GM18907 (cell line): ENCODE measurements at regions not wholly inside any gene's neighbourhood (a gene's known extent, or its start where the extent isn't known, plus 50 kb on each side); places are given as distances from the start of the nearest gene placed in this dataset.
"Not testable (repeated sequence)": the region's sequence is repeated elsewhere in the genome, so short reads cannot be mapped to it uniquely, and the experiment has no call there.

Experiments used
- ATAC-seq: cut with Tn5 transposase; IDR thresholded peaks from one replicate; pipeline ENCODE4 v1.9.1; 2021; ENCODE audit warnings: mild to moderate bottlenecking, moderate library complexity; ENCODE audit not compliant: unreplicated experiment

- ATAC-seq = no peak
Observed at GRCh38 chr2:228798458-228799207, 472.5 kb downstream of the PID1 start.

GRCh38 chr2:228796386-228796785, 474.7 kb downstream of the PID1 start:
- no peak for ATAC-seq

- no peak for ATAC-seq
Observed at GRCh38 chr2:228793116-228793515, 478.0 kb downstream of the PID1 start.

GRCh38 chr2:228786901-228787300, 484.2 kb downstream of the PID1 start:
- ATAC-seq = no peak

- no peak for ATAC-seq
Observed at GRCh38 chr2:228782281-228782680, 488.8 kb downstream of the PID1 start.

- no peak for ATAC-seq
Observed at GRCh38 chr2:228777855-228778355, 493.2 kb downstream of the PID1 start.

- ATAC-seq = no peak
Observed at GRCh38 chr2:228774548-228774947, 496.5 kb downstream of the PID1 start.

- no peak for ATAC-seq
Observed at GRCh38 chr2:228771774-228772173, 499.3 kb downstream of the PID1 start.

- no peak for ATAC-seq
Observed at GRCh38 chr2:228771315-228771714, 499.8 kb downstream of the PID1 start.

GRCh38 chr2:228768818-228769217, 502.3 kb downstream of the PID1 start:
- ATAC-seq = no peak

GRCh38 chr2:228768141-228768540, 502.9 kb downstream of the PID1 start:
- ATAC-seq = not testable (repeated sequence)

GRCh38 chr2:228767196-228767595, 503.9 kb downstream of the PID1 start:
- ATAC-seq = no peak

- no peak for ATAC-seq
Observed at GRCh38 chr2:228763379-228763981, 507.6 kb downstream of the PID1 start.

GRCh38 chr2:228762565-228762964, 508.5 kb downstream of the PID1 start:
- no peak for ATAC-seq

- not testable (repeated sequence) for ATAC-seq
Observed at GRCh38 chr2:228755661-228756060, 515.4 kb downstream of the PID1 start.

- no peak for ATAC-seq
Observed at GRCh38 chr2:228747483-228747882, 523.6 kb downstream of the PID1 start.

- ATAC-seq = no peak
Observed at GRCh38 chr2:228738671-228739380, 532.3 kb downstream of the PID1 start.

GRCh38 chr2:228735697-228736096, 535.4 kb downstream of the PID1 start:
- ATAC-seq = no peak

- ATAC-seq = no peak
Observed at GRCh38 chr2:228731517-228731916, 539.6 kb downstream of the PID1 start.

- no peak for ATAC-seq
Observed at GRCh38 chr2:228728961-228729360, 542.1 kb downstream of the PID1 start.

- no peak for ATAC-seq
Observed at GRCh38 chr2:228725031-228725430, 543.5 kb upstream of the SPHKAP start.

- no peak for ATAC-seq
Observed at GRCh38 chr2:228723599-228723998, 542.1 kb upstream of the SPHKAP start.
